ENCODE measurements at regions not wholly inside any gene's neighbourhood (a gene's known extent, or its start where the extent isn't known, plus 50 kb on each side); places are given as distances from the start of the nearest gene placed in this dataset.

GRCh38 chr16:66135421-66135831 is 231.1 kb upstream of the CDH5 start:
- DNase-seq: no peak

GRCh38 chr16:66134875-66135274 is 231.6 kb upstream of the CDH5 start:
- no peak for DNase-seq

- DNase-seq: no peak
These were observed 232.7 kb upstream of the CDH5 start for GRCh38 chr16:66133643-66134338.

- no peak for DNase-seq
These were observed 234.6 kb upstream of the CDH5 start for GRCh38 chr16:66131895-66132294.

- no peak for DNase-seq
These were observed 235.2 kb upstream of the CDH5 start for GRCh38 chr16:66131156-66131807.

- DNase-seq: no peak
These were observed 236.1 kb upstream of the CDH5 start for GRCh38 chr16:66130296-66130905.

GRCh38 chr16:66129196-66129595 is 237.3 kb upstream of the CDH5 start:
- DNase-seq: no peak

- DNase-seq: no peak
These were observed 238.1 kb upstream of the CDH5 start for GRCh38 chr16:66128371-66128770.

GRCh38 chr16:66127459-66128370 is 238.8 kb upstream of the CDH5 start:
- no peak for DNase-seq

- no peak for DNase-seq
These were observed 245.0 kb upstream of the CDH5 start for GRCh38 chr16:66121466-66121865.

- DNase-seq: no peak
These were observed 245.8 kb upstream of the CDH5 start for GRCh38 chr16:66120656-66121055.

- DNase-seq: no peak
These were observed 250.1 kb upstream of the CDH5 start for GRCh38 chr16:66116163-66117002.

GRCh38 chr16:66115373-66115772 is 251.1 kb upstream of the CDH5 start:
- DNase-seq: no peak

- DNase-seq: no peak
These were observed 253.3 kb upstream of the CDH5 start for GRCh38 chr16:66113223-66113622.

GRCh38 chr16:66109677-66110076 is 256.8 kb upstream of the CDH5 start:
- no peak for DNase-seq

GRCh38 chr16:66107661-66108060 is 258.8 kb upstream of the CDH5 start:
- no peak for DNase-seq

- DNase-seq: no peak
These were observed 263.3 kb upstream of the CDH5 start for GRCh38 chr16:66103211-66103610.

GRCh38 chr16:66099306-66099705 is 267.2 kb upstream of the CDH5 start:
- no peak for DNase-seq

- DNase-seq: no peak
These were observed 268.7 kb upstream of the CDH5 start for GRCh38 chr16:66097751-66098150.

GRCh38 chr16:66095676-66096075 is 270.8 kb upstream of the CDH5 start:
- DNase-seq: no peak

GRCh38 chr16:66093191-66093590 is 273.3 kb upstream of the CDH5 start:
- DNase-seq: no peak

- no peak for DNase-seq
These were observed 275.0 kb upstream of the CDH5 start for GRCh38 chr16:66091471-66091891.
